GM23338 (cell line): ENCODE measurements at regions not wholly inside any gene's neighbourhood (a gene's known extent, or its start where the extent isn't known, plus 50 kb on each side); places are given as distances from the start of the nearest gene placed in this dataset.

Source experiments
- ATAC-seq: fragments of 200-7000 bp; cut with Tn5 transposase; 3 replicates; pipeline ENCODE4 v1.9.1; 2020
- DNase-seq: peaks from one replicate; pipeline ENCODE4 v3.0.0-alpha.2; 2015; ENCODE audit warnings: low spot score
- H2AFZ ChIP-seq: fragments of 200-600 bp; sonication (generic); 2 replicates; pipeline ENCODE4 v1.8.0; 2016; ENCODE audit warnings: antibody characterized with exemption, mild to moderate bottlenecking, moderate library complexity
- H3F3A ChIP-seq: fragments of 200-600 bp; sonication (generic); replicated peaks from 2 replicates; pipeline ENCODE4 v1.8.0; 2017; ENCODE audit warnings: antibody characterized with exemption, mixed run types, low read depth
- H3K27ac ChIP-seq: fragments of 200-600 bp; sonication (generic); 2 replicates; pipeline ENCODE4 v1.6.1; 2016; ENCODE audit warnings: low read depth
- H3K27me3 ChIP-seq: fragments of 200-600 bp; sonication (generic); 2 replicates; pipeline ENCODE4 v1.8.0; 2016; ENCODE audit warnings: mild to moderate bottlenecking, mixed run types, moderate library complexity; ENCODE audit not compliant: insufficient read depth
- H3K36me3 ChIP-seq: fragments of 200-600 bp; sonication (generic); 2 replicates; pipeline ENCODE4 v1.8.0; 2016; ENCODE audit warnings: mild to moderate bottlenecking; ENCODE audit not compliant: insufficient read depth
- H3K4me1 ChIP-seq: fragments of 200-600 bp; sonication (generic); 2 replicates; pipeline ENCODE4 v1.8.0; 2016; ENCODE audit warnings: mild to moderate bottlenecking, moderate library complexity; ENCODE audit not compliant: insufficient read depth
- H3K4me2 ChIP-seq: fragments of 200-600 bp; sonication (generic); 2 replicates; pipeline ENCODE4 v1.7.1; 2017; ENCODE audit warnings: mixed run types
- H3K4me3 ChIP-seq: fragments of 200-600 bp; sonication (generic); 2 replicates; pipeline ENCODE4 v1.6.1; 2016; ENCODE audit warnings: mixed run types
- H3K79me2 ChIP-seq: fragments of 200-600 bp; sonication (generic); replicated peaks from 2 replicates; pipeline ENCODE4 v1.8.0; 2017; ENCODE audit warnings: mild to moderate bottlenecking; ENCODE audit not compliant: insufficient read depth
- H3K9me2 ChIP-seq: fragments of 200-600 bp; sonication (generic); 2 replicates; pipeline ENCODE4 v1.8.0; 2017; ENCODE audit not compliant: insufficient read depth
- H4K20me1 ChIP-seq: fragments of 200-600 bp; sonication (generic); replicated peaks from 2 replicates; pipeline ENCODE4 v1.8.0; 2017; ENCODE audit warnings: mild to moderate bottlenecking; ENCODE audit not compliant: insufficient read depth
- H3K27ac Mint-ChIP-seq: 2 replicates; pipeline ENCODE4 v1.8.0; 2020; ENCODE audit warnings: inconsistent platforms, mild to moderate bottlenecking, moderate library complexity, mixed read lengths
- H3K27me3 Mint-ChIP-seq: 3 replicates; pipeline ENCODE4 v1.8.0; 2022; ENCODE audit warnings: low read depth, mild to moderate bottlenecking, moderate library complexity, mixed read lengths, inconsistent platforms; ENCODE audit not compliant: insufficient read depth, poor library complexity
- H3K36me3 Mint-ChIP-seq: 3 replicates; pipeline ENCODE4 v1.8.0; 2021; ENCODE audit warnings: low read depth, mild to moderate bottlenecking, inconsistent platforms, moderate library complexity, mixed read lengths
- H3K4me1 Mint-ChIP-seq: 3 replicates; pipeline ENCODE4 v1.8.0; 2020; ENCODE audit warnings: mild to moderate bottlenecking, inconsistent platforms, mixed read lengths
- H3K4me3 Mint-ChIP-seq: 3 replicates; pipeline ENCODE4 v1.8.0; 2021; ENCODE audit warnings: moderate library complexity, mild to moderate bottlenecking, inconsistent platforms, mixed read lengths
- H3K9me3 Mint-ChIP-seq: 3 replicates; pipeline ENCODE4 v1.8.0; 2020; ENCODE audit warnings: moderate library complexity, mild to moderate bottlenecking, inconsistent platforms, mixed read lengths
- CREB1 ChIP-seq: fragments of 250-450 bp; sonication (Bioruptor Pico); IDR thresholded peaks from 2 replicates; pipeline ENCODE4 v1.5.0; 2020; ENCODE audit warnings: low read depth, mild to moderate bottlenecking, moderate library complexity
- CTCF ChIP-seq, 2 experiments: fragments of 200-600 bp in 1 of 2; sonication (generic) in 1 of 2; conservative IDR thresholded peaks; 2 replicates each; pipeline versions ENCODE4 v1.5.1 to v1.6.1; 2016 to 2017; ENCODE audit warnings: antibody characterized with exemption in 2 of 2, low read depth in 2 of 2, mild to moderate bottlenecking in 2 of 2, moderate library complexity in 1 of 2
- ETS1 ChIP-seq: IDR thresholded peaks from 2 replicates; pipeline ENCODE4 v1.6.1; 2016; ENCODE audit warnings: antibody characterized with exemption
- EZH2 ChIP-seq: fragments of 200-600 bp; sonication (generic); IDR thresholded peaks from one replicate; pipeline ENCODE4 v1.8.0; 2017; ENCODE audit warnings: antibody characterized with exemption, mild to moderate bottlenecking, low read depth; ENCODE audit not compliant: unreplicated experiment
- EZH2phosphoT487 ChIP-seq: fragments of 200-600 bp; sonication (generic); IDR thresholded peaks from one replicate; pipeline ENCODE4 v1.8.1; 2018; ENCODE audit warnings: antibody characterized with exemption; ENCODE audit not compliant: unreplicated experiment
- JUNB ChIP-seq: IDR thresholded peaks from one replicate; pipeline ENCODE4 v1.6.1; 2016; ENCODE audit warnings: antibody characterized with exemption; ENCODE audit not compliant: unreplicated experiment
- NANOG ChIP-seq: IDR thresholded peaks from 2 replicates; pipeline ENCODE4 v1.6.1; 2016; ENCODE audit warnings: antibody characterized with exemption, borderline replicate concordance
- POLR2AphosphoS5 ChIP-seq: IDR thresholded peaks from 2 replicates; pipeline ENCODE4 v1.6.1; 2016; ENCODE audit warnings: antibody characterized with exemption, low read depth
- REST ChIP-seq: IDR thresholded peaks from one replicate; pipeline ENCODE4 v1.6.1; 2018; ENCODE audit warnings: antibody characterized with exemption; ENCODE audit not compliant: unreplicated experiment
- STAT1 ChIP-seq: IDR thresholded peaks from one replicate; pipeline ENCODE4 v1.6.1; 2016; ENCODE audit warnings: antibody characterized with exemption; ENCODE audit not compliant: unreplicated experiment
- ZNF114 ChIP-seq: fragments of 250-450 bp; sonication (Bioruptor Pico); IDR thresholded peaks from 2 replicates; pipeline ENCODE4 v1.5.0; 2020; ENCODE audit warnings: mild to moderate bottlenecking, moderate library complexity
- ZNF331 ChIP-seq: fragments of 250-450 bp; sonication (Bioruptor Pico); IDR thresholded peaks from 2 replicates; pipeline ENCODE4 v1.5.0; 2020; ENCODE audit warnings: low read depth, mild to moderate bottlenecking, moderate library complexity
- ZNF462 ChIP-seq: fragments of 250-450 bp; sonication (Bioruptor Pico); IDR thresholded peaks from 2 replicates; pipeline ENCODE4 v1.5.0; 2020; ENCODE audit warnings: mild to moderate bottlenecking, moderate library complexity

GRCh38 chr12:77116277-77116676, 50.9 kb upstream of the E2F7 start:
- no peak overlapping the region for H2AFZ ChIP-seq
- H3K36me3 Mint-ChIP-seq, result no peaks in the 10 kb centered on the region
- H3K36me3 ChIP-seq, result no peaks in the 10 kb centered on the region
- no peaks in the 10 kb centered on the region for H3K27me3 Mint-ChIP-seq
- no peak for DNase-seq
- H3K9me2 ChIP-seq, result no peaks in the 10 kb centered on the region
- H3K4me3 ChIP-seq, result no peak overlapping the region
- H4K20me1 ChIP-seq, result no peaks in the 10 kb centered on the region
- H3K4me3 Mint-ChIP-seq, result no peak overlapping the region
- no peak overlapping the region for H3K27ac ChIP-seq
- H3K27ac Mint-ChIP-seq, result no peak overlapping the region
- no peaks in the 10 kb centered on the region for H3K27me3 ChIP-seq
- peaks cover under 1% of the 10 kb centered on the region; the same call in 1 of the 3 replicates for H3K9me3 Mint-ChIP-seq
- no peaks in the 10 kb centered on the region for H3K4me1 Mint-ChIP-seq
- H3F3A ChIP-seq, result no peaks in the 10 kb centered on the region
- TF ChIP-seq STAT1 (no peak), JUNB (no peak), EZH2phosphoT487 (no peak), CREB1 (CRISPR knock-in tag) (no peak), CTCF (conservative IDR thresholded peaks at IDR 0.05; ENCODE audit: low read depth in 2 of 2) (no peak), NANOG (no peak), EZH2 (no peak), ZNF462 (CRISPR knock-in tag) (no peak), REST (no peak), ZNF331 (CRISPR knock-in tag) (no peak), ZNF114 (no peak), POLR2AphosphoS5 (no peak), ETS1 (no peak)
- no peaks in the 10 kb centered on the region for H3K4me1 ChIP-seq
- no peak for ATAC-seq
- H3K4me2 ChIP-seq, result no peak overlapping the region
- no peaks in the 10 kb centered on the region for H3K79me2 ChIP-seq
